ENCODE measurements at regions not wholly inside any gene's neighbourhood (a gene's known extent, or its start where the extent isn't known, plus 50 kb on each side); places are given as distances from the start of the nearest gene placed in this dataset.

DNA sequence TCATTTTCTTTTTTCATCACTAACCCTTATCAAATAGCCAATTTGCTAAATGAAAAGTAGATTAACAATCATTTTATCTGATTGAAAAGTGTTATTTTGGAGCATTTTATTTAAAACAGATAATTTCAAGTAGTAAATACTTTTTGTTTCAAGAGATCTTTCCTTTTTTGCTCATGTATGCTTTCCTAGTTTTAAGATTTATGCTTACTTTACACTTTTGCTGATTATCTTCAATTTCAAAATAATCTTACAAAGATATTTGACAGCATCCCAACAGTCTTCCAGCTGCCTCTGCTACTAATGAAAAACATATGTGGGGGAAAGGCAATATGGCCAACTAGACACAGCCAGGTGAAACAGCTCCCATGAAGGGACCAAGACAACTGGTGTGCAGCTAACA is 1027.3 kb upstream of the CDH9 start:
- CTCF ChIA-PET = no interaction called here
- H3K4me1 Mint-ChIP-seq (ENCODE audit: low read depth) = no peaks in the 10 kb centered on the region
- H3K36me3 Mint-ChIP-seq (ENCODE audit: low read depth) = no peaks in the 10 kb centered on the region
- H3K27ac Mint-ChIP-seq = no peak overlapping the region
- peaks cover 18% of the 10 kb centered on the region for H3K9me3 Mint-ChIP-seq
- TF ChIP-seq, protein P1, sequence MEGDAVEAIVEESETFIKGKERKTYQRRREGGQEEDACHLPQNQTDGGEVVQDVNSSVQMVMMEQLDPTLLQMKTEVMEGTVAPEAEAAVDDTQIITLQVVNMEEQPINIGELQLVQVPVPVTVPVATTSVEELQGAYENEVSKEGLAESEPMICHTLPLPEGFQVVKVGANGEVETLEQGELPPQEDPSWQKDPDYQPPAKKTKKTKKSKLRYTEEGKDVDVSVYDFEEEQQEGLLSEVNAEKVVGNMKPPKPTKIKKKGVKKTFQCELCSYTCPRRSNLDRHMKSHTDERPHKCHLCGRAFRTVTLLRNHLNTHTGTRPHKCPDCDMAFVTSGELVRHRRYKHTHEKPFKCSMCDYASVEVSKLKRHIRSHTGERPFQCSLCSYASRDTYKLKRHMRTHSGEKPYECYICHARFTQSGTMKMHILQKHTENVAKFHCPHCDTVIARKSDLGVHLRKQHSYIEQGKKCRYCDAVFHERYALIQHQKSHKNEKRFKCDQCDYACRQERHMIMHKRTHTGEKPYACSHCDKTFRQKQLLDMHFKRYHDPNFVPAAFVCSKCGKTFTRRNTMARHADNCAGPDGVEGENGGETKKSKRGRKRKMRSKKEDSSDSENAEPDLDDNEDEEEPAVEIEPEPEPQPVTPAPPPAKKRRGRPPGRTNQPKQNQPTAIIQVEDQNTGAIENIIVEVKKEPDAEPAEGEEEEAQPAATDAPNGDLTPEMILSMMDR (IDR thresholded peaks at IDR 0.05) = no peak
- intact Hi-C loops (cut with micrococcal nuclease) = no loop called here
- POLR2A ChIA-PET = no interaction called here
- DNase-seq = no peak
- no peak for ATAC-seq
- H3K4me3 Mint-ChIP-seq = no peak overlapping the region
- H3K27me3 Mint-ChIP-seq = no peaks in the 10 kb centered on the region

DNA sequence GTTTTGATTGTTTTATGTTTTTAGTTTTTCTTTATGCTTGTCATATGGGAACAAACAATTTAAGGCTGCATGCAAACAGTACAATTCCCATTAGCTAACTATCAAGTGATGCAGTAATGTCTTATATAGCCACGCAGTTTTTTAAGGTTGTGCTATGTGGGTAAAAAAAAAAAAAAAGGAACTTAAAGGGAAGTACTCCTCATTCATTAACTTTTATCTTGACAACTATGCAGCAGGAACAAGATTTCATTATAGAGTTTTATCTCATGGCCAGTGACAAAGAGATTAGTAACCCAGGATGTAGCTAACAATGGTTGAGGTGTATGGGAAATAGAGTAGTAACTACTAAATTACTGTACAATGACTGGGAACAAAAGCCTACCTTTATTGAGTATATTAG is 1008.2 kb upstream of the CDH9 start:
- ChIA-PET POLR2A (no interaction called here), CTCF (no interaction called here)
- Mint-ChIP-seq H3K9me3 (peaks cover 5% of the 10 kb centered on the region), H3K36me3 (ENCODE audit: low read depth) (no peaks in the 10 kb centered on the region), H3K27ac (no peak overlapping the region), H3K4me1 (ENCODE audit: low read depth) (no peaks in the 10 kb centered on the region), H3K27me3 (no peaks in the 10 kb centered on the region), H3K4me3 (no peak overlapping the region)
- ATAC-seq = no peak
- no peak for DNase-seq
- intact Hi-C loops (cut with micrococcal nuclease) = no loop called here
- TF ChIP-seq, protein P1 (IDR thresholded peaks at IDR 0.05) = no peak

DNA sequence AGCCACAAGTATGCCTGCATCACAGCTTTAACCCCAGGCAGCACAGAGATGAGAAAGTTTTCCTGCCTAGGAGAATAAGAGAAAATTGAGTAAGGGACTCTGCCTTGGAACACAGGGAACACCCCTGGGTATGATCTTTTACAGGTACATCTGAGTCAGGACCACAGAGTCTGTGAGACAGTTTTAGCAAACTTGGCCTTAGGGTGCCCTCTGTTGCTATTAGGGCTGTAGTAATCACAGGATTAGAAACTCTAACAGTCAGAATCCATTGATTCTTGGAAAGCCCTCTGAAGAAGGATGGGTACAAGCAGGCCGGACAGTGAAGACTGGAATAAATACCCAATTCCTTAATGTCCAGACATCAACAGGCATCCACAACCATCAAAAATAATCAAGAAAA is 989.5 kb upstream of the CDH9 start:
- CTCF ChIA-PET = no interaction called here
- no peaks in the 10 kb centered on the region for H3K27me3 Mint-ChIP-seq
- H3K4me3 Mint-ChIP-seq = no peak overlapping the region
- DNase-seq = no peak
- intact Hi-C loops (cut with micrococcal nuclease) = no loop called here
- H3K9me3 Mint-ChIP-seq = peaks cover 32% of the 10 kb centered on the region
- ATAC-seq = no peak
- H3K4me1 Mint-ChIP-seq (ENCODE audit: low read depth) = no peaks in the 10 kb centered on the region
- POLR2A ChIA-PET = no interaction called here
- TF ChIP-seq, protein P1 (IDR thresholded peaks at IDR 0.05) = no peak
- no peak overlapping the region for H3K27ac Mint-ChIP-seq
- H3K36me3 Mint-ChIP-seq (ENCODE audit: low read depth) = no peaks in the 10 kb centered on the region

DNA sequence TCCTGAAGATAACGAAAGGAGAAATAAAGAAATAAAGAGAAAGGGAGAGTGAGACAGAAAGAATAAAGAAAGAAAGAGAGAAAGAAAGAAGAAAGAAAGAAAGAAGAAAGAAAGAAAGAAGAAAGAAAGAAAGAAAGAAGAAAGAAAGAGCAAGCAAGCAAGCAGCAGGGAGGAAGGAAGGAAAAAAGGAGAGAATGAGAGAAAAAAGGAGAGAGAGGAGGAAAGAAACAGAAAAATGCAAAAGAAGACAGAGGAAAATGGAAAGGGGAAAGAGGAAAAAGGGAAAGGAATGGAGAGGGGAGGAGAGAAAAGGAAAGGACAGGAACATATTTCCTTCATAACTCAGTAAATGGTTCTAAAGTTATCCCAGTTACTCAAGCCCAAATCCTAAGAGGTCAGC is 978.8 kb upstream of the CDH9 start:
- Mint-ChIP-seq H3K36me3 (ENCODE audit: low read depth) (no peaks in the 10 kb centered on the region), H3K4me1 (ENCODE audit: low read depth) (no peaks in the 10 kb centered on the region), H3K4me3 (no peak overlapping the region), H3K27me3 (no peaks in the 10 kb centered on the region), H3K9me3 (peaks cover 29% of the 10 kb centered on the region), H3K27ac (no peak overlapping the region)
- TF ChIP-seq, protein P1 (IDR thresholded peaks at IDR 0.05) = no peak
- ChIA-PET CTCF (no interaction called here), POLR2A (no interaction called here)
- intact Hi-C loops (cut with micrococcal nuclease) = no loop called here
- DNase-seq (no peak), ATAC-seq (no peak)

DNA sequence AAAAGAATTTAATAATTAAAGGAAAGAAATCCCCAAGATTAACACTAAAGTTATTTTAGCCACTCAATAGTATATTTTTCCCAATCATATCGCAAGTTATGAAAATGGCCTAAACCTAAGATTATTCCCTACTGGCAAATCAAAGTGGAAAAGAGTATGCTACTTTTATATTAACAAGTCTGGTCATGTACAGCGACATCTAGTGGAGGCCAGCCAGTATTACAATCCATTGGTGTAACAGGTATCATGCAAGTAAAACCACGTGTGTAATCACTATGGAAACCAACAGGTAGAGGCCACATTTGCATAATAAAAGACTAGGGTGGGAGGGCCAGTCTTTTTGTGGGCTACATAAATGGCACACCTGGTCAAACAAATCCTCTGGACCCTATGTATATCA is 976.4 kb upstream of the CDH9 start:
- Mint-ChIP-seq H3K27me3 (no peaks in the 10 kb centered on the region), H3K4me3 (no peak overlapping the region), H3K4me1 (ENCODE audit: low read depth) (no peaks in the 10 kb centered on the region), H3K27ac (no peak overlapping the region), H3K9me3 (peaks cover 41% of the 10 kb centered on the region), H3K36me3 (ENCODE audit: low read depth) (no peaks in the 10 kb centered on the region)
- ChIA-PET CTCF (no interaction called here), POLR2A (no interaction called here)
- TF ChIP-seq, protein P1 (IDR thresholded peaks at IDR 0.05) = peak; percentile 57
- no peak for ATAC-seq
- peak; percentile 27 for DNase-seq
- intact Hi-C loops (cut with micrococcal nuclease) = no loop called here
